Endothelial cell of umbilical vein (primary cell): ENCODE measurements at regions not wholly inside any gene's neighbourhood (a gene's known extent, or its start where the extent isn't known, plus 50 kb on each side); places are given as distances from the start of the nearest gene placed in this dataset.

Experiments used
- BruUV-seq: library from RNA; stranded (reverse); fragments of 400-500 nt; replicated peaks from 2 replicates; lab custom pipeline; 2021; lab: Mats Ljungman, UMichigan
- CTCF ChIA-PET: fragments of 300-600, 350-600 bp; sonication (Branson Sonifier 250); formaldehyde crosslinking; loops from one replicate; lab custom pipeline; 2021; ENCODE audit warnings: antibody characterized with exemption, inconsistent platforms; lab: Charles Lee
- POLR2A ChIA-PET: fragments of 300-600, 350-600 bp; sonication (Branson Sonifier 250); formaldehyde crosslinking; loops from one replicate; lab custom pipeline; 2021; ENCODE audit warnings: antibody characterized with exemption, inconsistent platforms; lab: Charles Lee
- DNase-seq: peaks from one replicate; pipeline ENCODE4 v3.0.0-alpha.2; 2011; ENCODE audit warnings: low read depth, low spot score
- FAIRE-seq: peaks from 2 replicates; lab custom pipeline; 2011; peaks lifted over from hg19 to GRCh38; lab: Jason Lieb, UNC
- H2AFZ ChIP-seq: 2 replicates; pipeline ENCODE4 v1.6.0; 2012; ENCODE audit warnings: low read depth, low read length, control low read depth, inconsistent platforms
- H3K27ac ChIP-seq: 2 replicates; pipeline ENCODE4 v1.5.1; 2011; ENCODE audit warnings: low read depth, mild to moderate bottlenecking, control low read depth, low read length, moderate library complexity; ENCODE audit not compliant: insufficient read depth
- H3K27me3 ChIP-seq, 2 experiments: 2 replicates each; pipeline versions ENCODE4 v1.6.0 to v1.6.1; 2011; ENCODE audit warnings: low read length in 2 of 2, mixed read lengths in 1 of 2; ENCODE audit not compliant: control insufficient read depth in 2 of 2, insufficient read depth in 2 of 2
- H3K36me3 ChIP-seq, 2 experiments: 2 replicates in 1 of 2; 3 replicates in 1 of 2; pipeline ENCODE4 v1.5.1; 2011; ENCODE audit warnings: low read length in 2 of 2, mild to moderate bottlenecking in 1 of 2, moderate library complexity in 1 of 2; ENCODE audit not compliant: control insufficient read depth in 2 of 2, insufficient read depth in 2 of 2; ENCODE audit errors: extremely low read depth in 1 of 2
- H3K4me1 ChIP-seq: 3 replicates; pipeline ENCODE4 v1.5.1; 2011; ENCODE audit warnings: mild to moderate bottlenecking, low read length; ENCODE audit not compliant: control insufficient read depth, insufficient read depth; ENCODE audit errors: extremely low read depth
- H3K4me2 ChIP-seq: 2 replicates; pipeline ENCODE4 v1.6.1; 2011; ENCODE audit warnings: low read length, control low read depth, mixed read lengths; ENCODE audit not compliant: insufficient read depth
- H3K4me3 ChIP-seq, 3 experiments: fragments of 200-600 bp in 1 of 3; sonication (generic), shearing (Covaris generic) in 1 of 3; replicated peaks in 1 of 3; 2 replicates each; pipeline ENCODE4 v1.5.1; 2011 to 2016; ENCODE audit warnings: control low read depth in 3 of 3, low read length in 3 of 3, mild to moderate bottlenecking in 2 of 3, inconsistent platforms in 1 of 3, low read depth in 1 of 3, moderate library complexity in 1 of 3; ENCODE audit not compliant: insufficient read depth in 1 of 3
- H3K79me2 ChIP-seq: 2 replicates; pipeline ENCODE4 v1.6.0; 2012; ENCODE audit warnings: low read length, inconsistent platforms; ENCODE audit not compliant: control insufficient read depth, insufficient read depth
- H3K9ac ChIP-seq: replicated peaks from 2 replicates; pipeline ENCODE3; 2011; ENCODE audit warnings: low read length, control low read depth; ENCODE audit not compliant: insufficient read depth; ENCODE audit errors: extremely low read depth
- H3K9me1 ChIP-seq: replicated peaks from 3 replicates; pipeline ENCODE4 v1.6.0; 2011; ENCODE audit warnings: mild to moderate bottlenecking, low read length; ENCODE audit not compliant: control insufficient read depth, insufficient read depth; ENCODE audit errors: extremely low read depth
- H3K9me3 ChIP-seq: replicated peaks from 2 replicates; pipeline ENCODE4 v1.5.1; 2012; ENCODE audit warnings: low read length, inconsistent platforms; ENCODE audit not compliant: control insufficient read depth, insufficient read depth
- H4K20me1 ChIP-seq: replicated peaks from 2 replicates; pipeline ENCODE3; 2011; ENCODE audit warnings: mild to moderate bottlenecking, low read length; ENCODE audit not compliant: control insufficient read depth, insufficient read depth; ENCODE audit errors: extremely low read depth
- EZH2 ChIP-seq: IDR thresholded peaks from 2 replicates; pipeline ENCODE4 v1.6.1; 2012; ENCODE audit warnings: borderline replicate concordance, low read depth, mild to moderate bottlenecking, moderate library complexity, low read length, inconsistent platforms; ENCODE audit not compliant: severe bottlenecking
- FOS ChIP-seq: IDR thresholded peaks from 2 replicates; pipeline ENCODE4 v1.6.1; 2011; ENCODE audit warnings: mild to moderate bottlenecking, low read length, moderate library complexity, borderline replicate concordance; ENCODE audit not compliant: insufficient read depth
- GATA2 ChIP-seq: IDR thresholded peaks from 2 replicates; pipeline ENCODE4 v1.7.0; 2011; ENCODE audit warnings: low read depth, mild to moderate bottlenecking, moderate library complexity, mixed read lengths, low read length; ENCODE audit not compliant: insufficient read length, insufficient read depth
- JUN ChIP-seq: IDR thresholded peaks from 2 replicates; pipeline ENCODE4 v1.6.1; 2011; ENCODE audit warnings: borderline replicate concordance, low read depth; ENCODE audit not compliant: insufficient read length, insufficient read depth
- MYC ChIP-seq: IDR thresholded peaks from one replicate; pipeline ENCODE4 v1.6.1; 2011; ENCODE audit warnings: mild to moderate bottlenecking, low read depth, low read length
- POLR2A ChIP-seq: IDR thresholded peaks from 2 replicates; pipeline ENCODE4 v1.6.1; 2012; ENCODE audit warnings: low read depth, mild to moderate bottlenecking, control low read depth, low read length
- POLR2AphosphoS5 ChIP-seq: IDR thresholded peaks from 2 replicates; pipeline ENCODE4 v1.6.1; 2012; ENCODE audit warnings: low read depth, mild to moderate bottlenecking, control low read depth, low read length, moderate library complexity; ENCODE audit not compliant: insufficient read depth
- dilution Hi-C: fragments of 300-500 bp; cut with MboI; formaldehyde crosslinking; loops from one replicate; pipeline ENCODE4 v1.15.0; 2019; ENCODE audit warnings: low sequenced_read_pairs; ENCODE audit not compliant: extremely low pct_ligation_motif_present
- intact Hi-C: fragments of 100-400 bp; cut with micrococcal nuclease; formaldehyde crosslinking; loops from one replicate; pipeline ENCODE4 v1.10.0; 2022
- TF ChIP-seq, protein P1 (sequence below), 2 donors: IDR thresholded peaks; 1 replicate in 1 of 2; 2 replicates in 1 of 2; pipeline ENCODE4 v1.5.1; 2011; ENCODE audit warnings: low read length in 2 of 2, mild to moderate bottlenecking in 2 of 2, moderate library complexity in 2 of 2, control low read depth in 1 of 2, inconsistent platforms in 1 of 2, low read depth in 1 of 2; ENCODE audit not compliant: insufficient read depth in 1 of 2; ENCODE audit errors: extremely low read depth in 1 of 2
- TF ChIP-seq, protein P2 (sequence below): IDR thresholded peaks from 2 replicates; pipeline ENCODE4 v1.6.1; 2011; ENCODE audit not compliant: insufficient read depth, insufficient read length

DNA sequence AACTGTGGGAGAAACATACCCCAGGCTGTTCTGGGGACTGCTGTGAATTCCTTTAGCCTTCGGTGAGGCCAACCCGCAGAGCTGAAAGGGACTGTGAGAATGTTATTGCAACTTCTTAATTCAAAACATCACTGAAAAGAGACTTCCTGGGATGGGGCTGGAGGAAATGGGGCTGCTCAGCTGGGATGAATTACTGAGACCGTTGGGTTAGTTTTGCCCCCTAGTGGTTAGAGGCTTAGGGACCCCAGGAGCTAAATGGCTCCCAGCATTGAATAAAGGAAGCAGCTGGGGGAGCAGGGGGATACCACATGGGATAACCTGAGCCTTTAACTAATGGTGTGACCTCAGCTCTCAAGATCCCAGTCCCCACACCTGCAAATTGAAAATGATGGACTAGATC lies 941.1 kb upstream of the FANCL start:
- Histone ChIP-seq H3K27ac (no peak overlapping the region), H3K4me3 (no peak overlapping the region), H3K36me3 (no peaks in the 10 kb centered on the region), H2AFZ (no peak overlapping the region), H3K9me3 (peaks cover 1% of the 10 kb centered on the region), H3K4me1 (no peaks in the 10 kb centered on the region), H3K9me1 (no peaks in the 10 kb centered on the region), H3K27me3 (no peaks in the 10 kb centered on the region), H4K20me1 (no peaks in the 10 kb centered on the region), H3K9ac (no peak overlapping the region), H3K4me2 (no peak overlapping the region), H3K79me2 (no peaks in the 10 kb centered on the region)
- intact Hi-C loops = no loop called here
- ChIA-PET CTCF (no interaction called here), POLR2A (no interaction called here)
- FAIRE-seq = no peak
- BruUV-seq = no TSS peak
- TF ChIP-seq POLR2AphosphoS5 = no peak
- TF ChIP-seq EZH2 = no peak
- no peak for TF ChIP-seq FOS
- TF ChIP-seq GATA2 = no peak
- TF ChIP-seq, protein P1, sequence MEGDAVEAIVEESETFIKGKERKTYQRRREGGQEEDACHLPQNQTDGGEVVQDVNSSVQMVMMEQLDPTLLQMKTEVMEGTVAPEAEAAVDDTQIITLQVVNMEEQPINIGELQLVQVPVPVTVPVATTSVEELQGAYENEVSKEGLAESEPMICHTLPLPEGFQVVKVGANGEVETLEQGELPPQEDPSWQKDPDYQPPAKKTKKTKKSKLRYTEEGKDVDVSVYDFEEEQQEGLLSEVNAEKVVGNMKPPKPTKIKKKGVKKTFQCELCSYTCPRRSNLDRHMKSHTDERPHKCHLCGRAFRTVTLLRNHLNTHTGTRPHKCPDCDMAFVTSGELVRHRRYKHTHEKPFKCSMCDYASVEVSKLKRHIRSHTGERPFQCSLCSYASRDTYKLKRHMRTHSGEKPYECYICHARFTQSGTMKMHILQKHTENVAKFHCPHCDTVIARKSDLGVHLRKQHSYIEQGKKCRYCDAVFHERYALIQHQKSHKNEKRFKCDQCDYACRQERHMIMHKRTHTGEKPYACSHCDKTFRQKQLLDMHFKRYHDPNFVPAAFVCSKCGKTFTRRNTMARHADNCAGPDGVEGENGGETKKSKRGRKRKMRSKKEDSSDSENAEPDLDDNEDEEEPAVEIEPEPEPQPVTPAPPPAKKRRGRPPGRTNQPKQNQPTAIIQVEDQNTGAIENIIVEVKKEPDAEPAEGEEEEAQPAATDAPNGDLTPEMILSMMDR (IDR thresholded peaks at IDR 0.05; ENCODE audit: extremely low read depth in 1 of 2, insufficient read depth in 1 of 2, low read depth in 1 of 2, low read length in 2 of 2) = no peak
- no peak for TF ChIP-seq MYC
- TF ChIP-seq, protein P2, sequence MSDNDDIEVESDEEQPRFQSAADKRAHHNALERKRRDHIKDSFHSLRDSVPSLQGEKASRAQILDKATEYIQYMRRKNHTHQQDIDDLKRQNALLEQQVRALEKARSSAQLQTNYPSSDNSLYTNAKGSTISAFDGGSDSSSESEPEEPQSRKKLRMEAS = no peak
- TF ChIP-seq JUN = no peak
- TF ChIP-seq POLR2A = no peak
- dilution Hi-C loops = no loop called here
- DNase-seq = no peak
